VCaP (cell line): ENCODE measurements at regions not wholly inside any gene's neighbourhood (a gene's known extent, or its start where the extent isn't known, plus 50 kb on each side); places are given as distances from the start of the nearest gene placed in this dataset.
A peak's percentile ranks its signal among the peaks of the same experiment; 100 is the strongest.

ENCODE experiments used
- H3K27ac ChIP-seq: fragments of 450-650 bp; 2 replicates; pipeline ENCODE4 v1.5.1; 2017
- CTCF ChIP-seq: fragments of 450-650 bp; conservative IDR thresholded peaks from 2 replicates; pipeline ENCODE4 v1.5.1; 2017; ENCODE audit warnings: mild to moderate bottlenecking, moderate library complexity

- no peak for TF ChIP-seq CTCF
- H3K27ac ChIP-seq: no peak overlapping the region
These were observed 414.7 kb downstream of the TLE4 start for GRCh38 chr9:79986437-79986836.

- TF ChIP-seq CTCF: no peak
- H3K27ac ChIP-seq: no peak overlapping the region
These were observed 414.0 kb downstream of the TLE4 start for GRCh38 chr9:79985772-79986171.

GRCh38 chr9:79985264-79985663 lies 413.5 kb downstream of the TLE4 start:
- no peak for TF ChIP-seq CTCF
- no peak overlapping the region for H3K27ac ChIP-seq

- no peak overlapping the region for H3K27ac ChIP-seq
- TF ChIP-seq CTCF: no peak
These were observed 412.8 kb downstream of the TLE4 start for GRCh38 chr9:79984429-79985067.

- no peak for TF ChIP-seq CTCF
- no peak overlapping the region for H3K27ac ChIP-seq
These were observed 408.7 kb downstream of the TLE4 start for GRCh38 chr9:79980432-79980831.

- H3K27ac ChIP-seq: peak overlapping the region; percentile 75
- no peak for TF ChIP-seq CTCF
These were observed 405.9 kb downstream of the TLE4 start for GRCh38 chr9:79977510-79978197.

GRCh38 chr9:79977074-79977435 lies 405.3 kb downstream of the TLE4 start:
- TF ChIP-seq CTCF: no peak
- peak overlapping the region; percentile 75 for H3K27ac ChIP-seq
